HG02852 (cell line): ENCODE measurements at regions not wholly inside any gene's neighbourhood (a gene's known extent, or its start where the extent isn't known, plus 50 kb on each side); places are given as distances from the start of the nearest gene placed in this dataset.
"Not testable (repeated sequence)": the region's sequence is repeated elsewhere in the genome, so short reads cannot be mapped to it uniquely, and the experiment has no call there.

Experiments used
- ATAC-seq: cut with Tn5 transposase; IDR thresholded peaks from one replicate; pipeline ENCODE4 v1.9.1; 2021; ENCODE audit warnings: mild to moderate bottlenecking, moderate library complexity; ENCODE audit not compliant: unreplicated experiment

DNA sequence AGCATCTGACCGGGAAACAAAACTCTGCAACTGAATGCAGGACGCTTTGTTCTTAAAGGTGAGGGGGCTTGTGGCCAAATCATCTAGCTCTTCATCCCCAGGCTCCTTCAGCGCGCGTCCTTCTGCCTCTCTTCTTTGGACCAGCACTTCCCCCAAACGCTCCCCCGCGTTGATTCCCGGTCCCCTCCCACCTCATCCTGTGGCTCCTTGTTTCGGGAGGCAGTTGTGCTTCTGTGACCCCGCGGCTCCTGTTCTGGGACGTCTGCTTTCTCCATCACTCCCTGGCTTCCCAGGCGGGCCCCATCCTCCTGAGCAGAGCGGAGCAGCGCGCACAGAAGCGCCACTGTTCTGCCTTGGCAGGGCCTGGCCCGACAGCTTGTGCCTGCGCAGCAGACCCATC is 109.7 kb upstream of the ZNG1E start:
- not testable (repeated sequence) for ATAC-seq

GRCh38 chr9:65519018-65519417 is 156.7 kb upstream of the ZNG1E start:
- ATAC-seq = not testable (repeated sequence)

DNA sequence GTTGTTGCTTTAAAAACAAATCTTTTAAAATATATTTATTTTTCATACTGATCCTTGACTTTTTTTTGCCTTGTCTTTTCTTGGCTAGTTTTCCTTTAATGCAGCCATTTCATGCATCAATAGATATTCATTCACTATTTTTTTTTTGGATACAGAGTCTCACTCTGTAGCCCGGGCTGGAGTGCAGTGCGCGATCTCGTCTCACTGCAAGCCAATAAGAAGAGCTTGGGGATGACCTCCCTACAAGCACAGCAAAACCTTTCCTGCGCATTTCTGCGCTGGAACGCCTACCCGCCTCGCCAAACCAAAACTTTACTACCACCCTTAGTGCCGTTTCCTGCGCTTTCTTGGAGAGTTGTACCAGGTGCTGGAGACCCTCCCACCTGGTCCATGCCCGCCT is 161.3 kb upstream of the ZNG1E start:
- ATAC-seq = not testable (repeated sequence)

- ATAC-seq = not testable (repeated sequence)
Measured at GRCh38 chr9:65507897-65508296, 167.8 kb upstream of the ZNG1E start.

DNA sequence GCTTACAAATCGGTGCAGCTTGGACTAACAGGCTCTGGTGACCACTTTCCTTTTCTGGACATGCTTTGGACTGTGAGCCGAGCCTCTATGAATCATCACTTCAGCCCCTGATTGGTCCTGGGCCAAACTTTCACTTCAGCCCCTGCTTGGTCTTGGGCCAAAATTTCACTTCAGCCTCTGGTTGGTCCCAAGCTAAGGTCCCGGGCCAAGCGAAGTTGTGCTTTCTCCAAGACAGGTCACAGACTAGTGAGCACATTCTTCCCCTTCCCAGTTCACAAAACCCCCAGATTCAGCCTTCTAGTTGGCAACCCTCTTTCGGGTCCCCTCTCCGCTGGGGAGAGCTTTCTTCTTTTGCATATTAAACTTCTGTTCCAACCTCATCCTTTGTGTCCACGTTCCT is 171.0 kb upstream of the ZNG1E start:
- ATAC-seq = not testable (repeated sequence)

- not testable (repeated sequence) for ATAC-seq
Measured at GRCh38 chr9:65503696-65504095, 172.0 kb upstream of the ZNG1E start.

DNA sequence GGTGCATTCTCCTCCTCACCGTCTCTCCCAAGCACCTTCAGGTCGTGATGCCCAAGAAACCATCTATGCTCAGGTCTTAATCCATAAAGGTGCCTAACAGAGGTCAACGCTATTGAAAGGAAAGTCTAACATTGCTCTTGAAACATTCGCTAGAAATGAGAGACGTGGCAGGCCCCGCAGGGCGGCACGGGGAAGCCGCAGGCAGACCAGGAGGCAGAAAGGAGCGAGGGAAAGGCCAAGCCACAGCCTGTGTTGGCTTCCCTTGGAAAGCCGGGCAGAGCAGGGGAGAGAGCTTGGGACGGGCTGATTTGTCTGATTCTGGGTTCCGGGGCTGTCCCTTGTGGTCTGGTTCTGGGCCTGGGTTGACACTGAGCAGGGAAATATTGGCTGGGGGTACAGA is 192.8 kb upstream of the ZNG1E start:
- not testable (repeated sequence) for ATAC-seq

GRCh38 chr9:65481291-65481690 is 194.4 kb upstream of the ZNG1E start:
- ATAC-seq = not testable (repeated sequence)

DNA sequence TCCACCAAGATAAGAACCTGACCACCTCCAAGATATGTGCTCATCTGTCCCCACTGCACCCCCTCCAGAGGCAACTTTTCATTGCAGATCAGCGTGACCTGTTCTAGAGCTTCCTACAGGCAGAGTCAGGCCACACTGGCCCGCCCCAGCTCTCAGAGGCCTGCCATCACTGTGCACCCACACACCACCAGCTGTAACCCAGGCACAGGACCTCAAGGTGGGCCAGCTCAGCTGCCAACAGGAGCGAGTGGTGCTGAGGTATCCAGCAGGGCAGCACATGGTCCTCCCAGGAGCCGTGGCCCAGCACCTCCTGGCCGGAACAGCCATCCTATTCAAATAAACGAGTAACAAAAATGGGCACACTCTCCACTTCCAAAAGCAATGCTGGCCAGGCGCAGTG is 189.9 kb upstream of the FOXD4L5 start:
- not testable (repeated sequence) for ATAC-seq

DNA sequence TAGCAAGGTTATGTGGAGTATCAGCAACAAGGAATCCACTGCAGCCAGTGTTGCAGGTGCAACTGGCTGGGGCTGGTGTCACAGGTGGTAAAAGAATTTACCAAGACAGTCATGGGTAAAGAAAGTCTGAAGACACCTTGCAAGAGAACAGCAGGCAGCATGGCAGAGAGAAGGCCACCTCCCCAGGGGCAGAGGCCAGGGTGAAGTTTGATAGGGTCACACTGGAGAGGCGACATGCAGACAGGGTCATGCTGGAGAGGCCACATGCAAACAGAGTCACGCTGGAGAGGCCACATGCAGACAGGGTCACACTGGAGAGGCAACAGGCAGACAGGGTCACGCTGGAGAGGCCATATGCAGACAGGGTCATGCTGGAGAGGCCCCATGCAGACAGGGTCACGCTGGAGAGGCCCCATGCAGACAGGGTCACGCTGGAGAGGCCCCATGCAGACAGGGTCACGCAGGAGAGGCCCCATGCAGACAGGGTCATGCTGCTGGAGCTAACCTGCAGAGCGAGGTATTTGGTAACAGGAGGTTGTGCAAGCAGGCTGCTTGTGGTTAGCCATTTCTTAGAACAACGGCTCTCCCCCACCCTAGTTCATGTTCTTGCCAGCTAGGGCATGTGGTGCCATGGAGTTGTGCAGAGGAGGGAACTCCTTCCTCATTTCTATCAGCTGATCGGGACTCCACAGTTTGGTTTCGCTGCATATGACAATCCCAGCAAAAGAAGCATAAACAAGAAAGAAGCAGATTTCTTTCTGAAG is 188.2 kb upstream of the FOXD4L5 start:
- not testable (repeated sequence) for ATAC-seq

DNA sequence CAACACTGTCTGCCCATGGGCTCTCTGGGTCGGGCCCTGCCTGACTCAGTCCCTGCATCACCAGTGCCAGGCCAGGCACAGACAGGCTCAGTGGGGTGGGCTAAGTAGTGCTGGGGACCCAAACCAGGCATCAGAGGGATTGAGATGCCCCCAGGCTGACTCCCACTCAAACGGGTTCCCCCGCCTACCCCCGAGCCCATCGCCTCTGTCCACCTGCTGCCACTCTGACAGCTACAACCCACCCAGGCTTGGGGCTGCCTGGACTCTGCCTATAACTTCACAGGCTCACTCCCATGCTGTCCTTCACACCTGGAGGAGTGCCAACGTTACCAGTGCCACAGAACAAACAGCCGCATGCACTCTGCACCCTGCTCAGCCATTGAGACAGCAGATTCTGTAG is 186.1 kb upstream of the FOXD4L5 start:
- ATAC-seq = not testable (repeated sequence)

- not testable (repeated sequence) for ATAC-seq
Measured at GRCh38 chr9:65466911-65467734, 182.1 kb upstream of the FOXD4L5 start.

- not testable (repeated sequence) for ATAC-seq
Measured at GRCh38 chr9:65465246-65465895, 180.4 kb upstream of the FOXD4L5 start.

DNA sequence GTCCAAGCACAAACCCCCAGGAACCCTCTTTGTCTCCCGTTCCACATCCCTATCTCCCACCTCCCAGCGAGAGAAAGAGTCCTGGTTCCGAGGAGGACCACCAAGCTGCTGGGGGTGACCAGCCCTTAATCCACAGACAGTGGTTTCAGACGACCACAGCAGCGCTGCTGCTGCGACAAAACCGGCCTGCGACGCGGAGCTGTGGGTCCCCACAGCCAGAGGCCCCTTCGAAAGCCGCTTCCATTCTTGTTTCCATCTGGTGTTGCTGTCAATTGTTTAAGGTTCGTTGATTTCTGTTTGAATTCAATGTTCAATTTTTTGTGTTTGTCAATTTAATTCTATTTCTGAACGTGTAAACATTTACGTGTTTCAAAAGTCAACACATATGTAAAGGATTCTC is 177.5 kb upstream of the FOXD4L5 start:
- ATAC-seq = not testable (repeated sequence)

DNA sequence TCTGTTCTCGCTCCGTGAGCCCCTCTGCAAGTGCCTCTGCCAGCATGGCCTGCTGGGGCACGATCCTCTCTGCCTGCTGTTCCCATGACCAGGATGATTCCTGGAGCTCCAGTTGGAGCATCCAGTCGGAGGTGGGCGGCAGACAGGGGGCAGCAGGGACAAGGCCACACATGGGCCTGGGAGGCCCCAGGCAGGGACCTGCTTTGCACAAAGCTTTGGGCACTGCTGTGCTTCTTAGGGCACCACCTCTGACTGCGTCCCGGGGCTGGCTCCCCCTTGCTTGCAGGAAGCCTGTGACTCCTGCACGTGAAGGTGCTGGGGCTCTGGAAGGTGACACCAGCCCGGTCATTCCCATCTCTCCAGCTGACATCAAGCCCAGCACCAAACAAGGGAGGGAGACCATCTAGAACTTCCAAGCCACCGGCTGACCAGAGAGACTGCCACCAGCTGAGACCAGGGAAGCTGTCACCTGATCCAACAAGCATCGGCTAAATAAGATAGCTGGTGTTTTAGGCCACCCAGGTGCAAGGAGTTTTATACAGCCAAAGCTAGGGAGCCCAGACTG is 174.8 kb upstream of the FOXD4L5 start:
- no peak for ATAC-seq

- ATAC-seq = no peak
Measured at GRCh38 chr9:65458992-65459391, 174.0 kb upstream of the FOXD4L5 start.

DNA sequence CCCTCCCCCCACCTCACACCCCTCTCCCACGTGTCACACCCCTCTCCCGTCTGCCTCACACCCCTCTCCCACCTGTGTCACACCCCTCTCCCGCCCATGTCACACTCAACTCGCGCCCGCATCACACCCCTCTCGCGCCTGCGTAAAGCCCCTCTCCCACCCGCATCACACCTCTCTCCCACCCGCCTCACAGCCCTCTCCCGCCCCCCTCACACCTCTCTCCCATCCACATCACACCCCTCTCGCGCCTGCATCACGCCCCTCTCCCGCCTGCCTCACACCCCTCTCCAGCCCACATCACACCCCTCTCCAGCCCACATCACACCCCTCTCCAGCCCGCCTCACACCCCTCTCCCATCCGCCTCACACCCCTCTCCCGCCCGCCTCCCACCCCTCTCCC is 173.5 kb upstream of the FOXD4L5 start:
- no peak for ATAC-seq

DNA sequence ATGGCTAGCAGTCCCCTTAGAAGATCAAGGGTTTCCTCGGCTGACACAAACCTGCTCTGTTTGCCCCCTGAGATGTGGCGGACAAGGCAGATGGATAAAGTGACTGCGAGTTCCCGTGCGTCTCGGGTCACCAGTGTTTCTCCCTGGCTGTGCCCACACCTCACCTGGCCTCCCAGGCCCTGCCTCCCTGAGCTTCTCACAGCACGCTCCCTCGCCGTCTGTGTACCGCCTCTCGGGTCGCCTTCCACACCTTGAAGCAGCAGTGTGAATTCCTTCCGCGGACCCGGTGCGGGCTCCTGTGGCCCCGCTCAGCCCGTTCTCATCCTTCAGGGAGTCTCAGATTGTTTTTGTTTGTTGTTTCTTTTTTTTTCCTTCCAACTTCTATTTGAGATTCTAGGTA is 172.0 kb upstream of the FOXD4L5 start:
- not testable (repeated sequence) for ATAC-seq

DNA sequence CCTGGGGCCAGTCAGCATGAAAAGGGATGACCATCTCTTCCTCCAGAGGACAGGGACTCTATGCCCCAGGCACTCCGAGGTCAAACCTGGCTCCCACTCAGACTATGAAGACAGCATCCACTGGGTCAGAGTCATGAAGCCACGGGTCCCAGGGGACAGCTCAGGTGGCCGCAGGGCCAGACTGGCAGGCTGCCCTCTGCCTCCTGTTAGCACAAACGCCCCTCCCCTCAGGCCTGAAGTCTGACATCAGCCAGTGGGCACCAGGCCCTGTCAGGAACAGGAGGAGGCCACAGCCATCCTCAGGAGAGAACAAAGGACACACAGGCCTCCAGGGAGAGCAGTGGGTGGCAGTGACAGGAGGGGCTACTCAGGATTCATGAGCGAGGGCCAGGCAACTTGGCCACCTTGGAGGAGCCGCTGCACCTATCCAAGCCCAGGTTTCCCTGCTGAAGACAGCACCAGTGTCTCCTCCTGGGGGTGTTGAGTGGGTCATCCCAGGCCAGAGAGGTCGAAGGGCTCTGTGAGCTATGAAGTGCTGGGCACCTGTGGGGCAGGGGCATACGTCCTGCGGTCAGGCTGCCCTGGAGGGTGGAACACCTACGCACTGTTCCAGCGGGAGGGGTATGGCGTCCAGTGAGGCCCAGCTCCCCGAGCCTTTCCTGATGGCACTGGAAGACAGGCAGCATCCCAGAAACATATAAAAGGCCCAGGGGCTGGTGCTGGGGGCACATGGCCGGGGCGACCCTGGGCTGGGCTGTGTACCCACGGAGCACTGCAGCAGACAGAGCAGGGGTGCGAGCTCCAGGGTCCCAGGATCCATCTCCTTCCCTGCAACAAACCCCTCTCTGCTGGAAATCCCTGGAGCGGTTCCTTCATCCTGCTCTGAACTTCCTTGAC is 171.0 kb upstream of the FOXD4L5 start:
- not testable (repeated sequence) for ATAC-seq

DNA sequence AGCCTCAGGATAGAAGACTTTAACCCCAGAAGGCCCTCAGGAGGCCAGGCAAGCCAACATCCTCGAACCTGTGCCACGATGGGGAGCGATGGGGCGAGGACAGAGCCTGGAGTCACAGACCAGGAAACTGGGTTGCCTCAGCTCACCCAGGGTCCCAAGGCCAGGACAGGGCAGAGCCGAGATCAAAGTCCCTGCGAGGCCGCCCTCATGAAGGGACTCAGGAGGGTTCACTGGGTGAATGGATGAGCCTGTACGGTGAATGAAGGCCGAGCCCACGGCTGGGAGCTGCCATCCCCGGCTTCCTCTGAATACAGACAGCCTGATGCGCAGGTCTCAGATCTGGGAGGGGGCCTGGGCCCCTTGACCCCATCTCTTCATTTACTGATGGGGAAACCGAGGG is 170.1 kb upstream of the FOXD4L5 start:
- ATAC-seq = not testable (repeated sequence)
